ENCODE measurements at regions not wholly inside any gene's neighbourhood (a gene's known extent, or its start where the extent isn't known, plus 50 kb on each side); places are given as distances from the start of the nearest gene placed in this dataset.

DNA sequence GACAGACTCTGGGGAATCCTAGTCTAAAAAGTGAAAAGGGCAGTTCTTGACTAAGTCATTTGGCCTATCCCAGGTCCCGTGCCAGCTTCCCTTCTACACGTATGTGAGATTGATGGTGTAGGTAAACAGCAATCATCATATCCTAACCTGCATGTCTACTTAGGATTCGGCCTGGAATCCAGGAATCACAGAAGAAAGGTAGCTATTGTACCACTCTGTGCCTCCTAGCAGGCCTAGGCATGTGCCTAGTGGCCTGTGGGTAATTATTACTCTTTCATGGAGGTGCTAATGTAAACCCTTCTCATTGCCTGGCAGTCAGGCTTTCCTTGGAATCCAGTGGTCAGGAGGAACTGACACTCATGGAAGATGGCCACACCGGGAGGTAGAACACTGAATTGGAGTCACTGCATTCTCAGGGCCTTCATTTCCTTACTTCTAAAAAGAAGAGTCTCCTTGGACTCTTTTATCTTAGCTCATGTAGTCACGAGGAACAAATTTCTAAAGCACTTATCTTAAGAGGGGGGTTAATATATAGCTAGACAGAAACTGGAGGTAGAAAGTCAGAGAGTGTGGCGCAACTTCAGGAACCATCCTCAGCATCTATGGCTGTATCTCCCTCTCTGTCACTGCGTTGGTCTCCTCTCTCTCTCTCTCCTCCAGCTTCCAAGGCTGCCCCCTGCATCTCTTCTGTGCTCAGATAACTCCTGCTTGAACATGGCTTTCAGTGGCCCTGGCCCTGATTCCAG lies 122.5 kb downstream of the C1GALT1 start:
- intact Hi-C loops (cut with micrococcal nuclease; ENCODE audit: unreplicated experiment) = no loop called here
- no TSS peak for BruUV-seq (replicated peaks)

DNA sequence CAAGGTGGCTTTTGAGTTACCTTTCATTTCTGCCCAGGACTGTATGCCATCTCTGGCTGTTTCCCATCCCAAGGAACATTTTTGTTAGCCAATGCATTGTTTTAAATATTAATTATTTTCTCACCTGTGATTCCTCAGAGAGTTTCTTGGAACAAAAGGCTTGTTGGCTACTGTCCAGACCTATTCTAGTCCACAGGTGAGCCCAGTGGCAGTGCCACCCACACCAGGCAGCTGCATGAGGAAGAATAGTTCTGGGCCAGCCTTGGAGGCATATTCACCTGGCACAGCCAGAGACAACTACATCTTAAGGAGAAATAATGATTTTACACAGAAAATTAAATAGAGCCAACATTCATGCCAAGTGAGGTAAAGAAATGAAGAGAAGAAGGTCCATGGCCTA lies 123.9 kb downstream of the C1GALT1 start:
- no peaks in the 10 kb centered on the region for H3K36me3 ChIP-seq (ENCODE audit: control insufficient read depth in 2 of 2, insufficient read depth in 2 of 2, low read length in 1 of 2)
- no peak overlapping the region for H2AFZ ChIP-seq (ENCODE audit: control insufficient read depth, low read depth, low read length)
- intact Hi-C loops (cut with micrococcal nuclease; ENCODE audit: unreplicated experiment) (no loop called here), in situ Hi-C loops (cut with MboI) (no loop called here)
- ChIA-PET POLR2A (no interaction called here), RAD21 (ENCODE audit: unreplicated experiment) (no interaction called here), CTCF (no interaction called here), SMC1A (ENCODE audit: uncharacterized antibody, unreplicated experiment) (no interaction called here)
- no peak overlapping the region for H3K9ac ChIP-seq (ENCODE audit: control insufficient read depth, insufficient read depth, low read length)
- BruUV-seq (replicated peaks) = no TSS peak
- no peak overlapping the region for H3K27ac ChIP-seq (ENCODE audit: control insufficient read depth, insufficient read depth)
- no peaks in the 10 kb centered on the region for H4K20me1 ChIP-seq (ENCODE audit: control insufficient read depth, insufficient read depth)
- H3K4me3 ChIP-seq = no peak overlapping the region
- no peak for DNase-seq (ENCODE audit: low read depth, low spot score)
- no peaks in the 10 kb centered on the region for H3K4me1 ChIP-seq (ENCODE audit: control insufficient read depth, insufficient read depth, low read length)
- H3K9me3 ChIP-seq (replicated peaks; ENCODE audit: control insufficient read depth, insufficient read depth, low read length) = no peaks in the 10 kb centered on the region
- H3K27me3 ChIP-seq (replicated peaks in 1 of 2; ENCODE audit: control insufficient read depth in 2 of 2, insufficient read depth in 2 of 2, low read length in 1 of 2) = peaks cover 0 to 2% of the 10 kb centered on the region in 2 experiments; a peak in 2 of 4 replicates
- H3K4me2 ChIP-seq (ENCODE audit: control insufficient read depth, insufficient read depth) = no peak overlapping the region
- ATAC-seq = no peak
- H3K79me2 ChIP-seq (ENCODE audit: control insufficient read depth, insufficient read depth, low read length) = no peaks in the 10 kb centered on the region
- no peak for FAIRE-seq
- TF ChIP-seq SRF (IDR thresholded peaks at IDR 0.05; ENCODE audit: low read depth in 2 of 2, low read length in 2 of 2) (no peak), RAD51 (IDR thresholded peaks at IDR 0.05) (no peak), ZNF274 (IDR thresholded peaks at IDR 0.05; ENCODE audit: insufficient read depth, insufficient read length) (no peak), RB1 (IDR thresholded peaks at IDR 0.05; ENCODE audit: borderline replicate concordance) (no peak), HDAC2 (IDR thresholded peaks at IDR 0.05) (no peak), RFX5 (IDR thresholded peaks at IDR 0.05; ENCODE audit: low read depth, low read length) (no peak), TBL1XR1 (IDR thresholded peaks at IDR 0.05; ENCODE audit: low read depth, low read length) (no peak), ZNF24 (IDR thresholded peaks at IDR 0.05) (no peak), MYC (IDR thresholded peaks at IDR 0.05; ENCODE audit: insufficient read depth, insufficient read length, insufficient replicate concordance, low read length, severe bottlenecking) (no peak), BRCA1 (IDR thresholded peaks at IDR 0.05; ENCODE audit: low read depth, low read length) (no peak), ATF7 (IDR thresholded peaks at IDR 0.05; ENCODE audit: low read depth) (no peak), NFYA (IDR thresholded peaks at IDR 0.05; ENCODE audit: borderline replicate concordance, low read depth, low read length) (no peak), ZSCAN29 (IDR thresholded peaks at IDR 0.05) (no peak)
- TF ChIP-seq, protein P1, sequence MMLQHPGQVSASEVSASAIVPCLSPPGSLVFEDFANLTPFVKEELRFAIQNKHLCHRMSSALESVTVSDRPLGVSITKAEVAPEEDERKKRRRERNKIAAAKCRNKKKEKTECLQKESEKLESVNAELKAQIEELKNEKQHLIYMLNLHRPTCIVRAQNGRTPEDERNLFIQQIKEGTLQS (IDR thresholded peaks at IDR 0.05; ENCODE audit: borderline replicate concordance, extremely low read depth, low read depth, low read length) = no peak

More for the DNA sequence above, 122.5 kb downstream of the C1GALT1 start:
- no peak overlapping the region for H3K4me2 ChIP-seq (ENCODE audit: control insufficient read depth, insufficient read depth)
- H3K36me3 ChIP-seq (ENCODE audit: control insufficient read depth in 2 of 2, insufficient read depth in 2 of 2, low read length in 1 of 2) = no peaks in the 10 kb centered on the region
- no peaks in the 10 kb centered on the region for H3K79me2 ChIP-seq (ENCODE audit: control insufficient read depth, insufficient read depth, low read length)
- 31% methylated on average over 7 of the region's 7 CpGs for WGBS (ENCODE audit: insufficient coverage, insufficient replicate concordance, low lambda C conversion rate, missing lambda C conversion rate)
- H4K20me1 ChIP-seq (ENCODE audit: control insufficient read depth, insufficient read depth) = no peaks in the 10 kb centered on the region
- SMC1A ChIA-PET (ENCODE audit: uncharacterized antibody, unreplicated experiment) = interaction anchor here (0.5 kb wide), 1 partner anchor 1277 kb away, joined by 3 read pairs; no protein-coding TSS in a partner anchor
- no peak for ATAC-seq
- in situ Hi-C loops (cut with MboI) = no loop called here
- RAD21 ChIA-PET (ENCODE audit: unreplicated experiment) = interaction anchor here (1.4 kb wide), 1 partner anchor 202 kb away, joined by 3 read pairs; no protein-coding TSS in a partner anchor
- no peak overlapping the region for H3K27ac ChIP-seq (ENCODE audit: control insufficient read depth, insufficient read depth)
- TF ChIP-seq IRF4 (IDR thresholded peaks at IDR 0.05; ENCODE audit: low read depth, low read length) = no peak
- TF ChIP-seq RELA (IDR thresholded peaks at IDR 0.05; ENCODE audit: borderline replicate concordance, partially characterized antibody) = no peak
- no peak for TF ChIP-seq BRCA1 (IDR thresholded peaks at IDR 0.05; ENCODE audit: low read depth, low read length)
- TF ChIP-seq TARDBP (IDR thresholded peaks at IDR 0.05; ENCODE audit: borderline replicate concordance) = no peak
- TF ChIP-seq NRF1 (conservative IDR thresholded peaks at IDR 0.05; ENCODE audit: low read depth, low read length) = no peak
- no peak for TF ChIP-seq PML (IDR thresholded peaks at IDR 0.05; ENCODE audit: low read length)
- no peak for TF ChIP-seq RAD51 (IDR thresholded peaks at IDR 0.05)
- no peak for DNase-seq (ENCODE audit: low read depth, low spot score)
- CTCF ChIA-PET = no interaction called here
- no peak overlapping the region for H3K9ac ChIP-seq (ENCODE audit: control insufficient read depth, insufficient read depth, low read length)
- peaks cover 0 to 2% of the 10 kb centered on the region in 2 experiments; a peak in 2 of 4 replicates for H3K27me3 ChIP-seq (replicated peaks in 1 of 2; ENCODE audit: control insufficient read depth in 2 of 2, insufficient read depth in 2 of 2, low read length in 1 of 2)
- FAIRE-seq = no peak
- POLR2A ChIA-PET = no interaction called here
- no peaks in the 10 kb centered on the region for H3K9me3 ChIP-seq (replicated peaks; ENCODE audit: control insufficient read depth, insufficient read depth, low read length)
- no peaks in the 10 kb centered on the region for H3K4me1 ChIP-seq (ENCODE audit: control insufficient read depth, insufficient read depth, low read length)
- no peak overlapping the region for H2AFZ ChIP-seq (ENCODE audit: control insufficient read depth, low read depth, low read length)
- no peak overlapping the region for H3K4me3 ChIP-seq

All from GM12878 (cell line).